COLO829 (cell line): ENCODE measurements at regions not wholly inside any gene's neighbourhood (a gene's known extent, or its start where the extent isn't known, plus 50 kb on each side); places are given as distances from the start of the nearest gene placed in this dataset.

Source experiments
- DNase-seq: peaks from one replicate; pipeline ENCODE4 v3.0.0; 2012; ENCODE audit warnings: low spot score

DNA sequence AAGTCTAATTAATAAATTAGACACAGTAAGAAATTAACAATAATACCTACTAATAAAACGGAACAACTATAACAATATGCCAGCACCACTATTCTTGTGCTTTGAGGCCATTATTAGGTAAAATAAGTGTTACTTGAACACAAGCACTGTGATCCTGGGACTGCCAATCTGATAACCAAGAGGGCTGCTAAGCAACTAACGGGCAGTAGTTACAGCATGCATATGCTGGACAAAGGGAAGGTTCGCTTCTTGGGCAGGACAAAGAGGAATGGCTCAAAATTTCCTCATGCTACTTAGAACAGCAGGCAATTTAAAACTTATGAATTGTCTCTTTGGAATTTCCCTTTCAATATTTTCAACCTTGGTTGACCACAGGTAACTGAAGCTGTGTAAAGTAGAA, 718.6 kb downstream of the SORCS3 start:
- DNase-seq: no peak

GRCh38 chr10:105358911-105359310, 717.8 kb downstream of the SORCS3 start:
- DNase-seq: no peak

GRCh38 chr10:105356626-105357025, 715.5 kb downstream of the SORCS3 start:
- DNase-seq: no peak

- DNase-seq: no peak
Measured at GRCh38 chr10:105354010-105354409, 712.9 kb downstream of the SORCS3 start.

DNA sequence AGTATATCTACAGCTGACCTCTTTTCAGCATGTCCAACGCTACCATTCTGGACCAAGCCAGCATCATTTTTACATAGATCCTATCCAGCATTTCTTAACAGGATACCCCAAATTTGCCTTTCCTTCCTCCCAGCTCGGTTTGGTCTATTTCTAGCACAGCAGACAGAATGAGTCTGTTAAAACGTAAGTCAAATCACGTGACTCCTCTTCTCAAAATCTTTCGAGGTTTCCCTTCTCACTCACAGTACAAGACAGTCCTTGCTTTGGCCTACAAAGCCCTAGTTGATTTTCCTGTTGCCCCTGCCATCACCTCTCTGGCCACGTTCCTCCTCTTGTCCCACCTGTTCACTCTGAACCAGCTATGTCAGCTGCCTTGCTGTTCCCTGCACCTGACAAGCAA, 711.7 kb downstream of the SORCS3 start:
- DNase-seq: no peak

DNA sequence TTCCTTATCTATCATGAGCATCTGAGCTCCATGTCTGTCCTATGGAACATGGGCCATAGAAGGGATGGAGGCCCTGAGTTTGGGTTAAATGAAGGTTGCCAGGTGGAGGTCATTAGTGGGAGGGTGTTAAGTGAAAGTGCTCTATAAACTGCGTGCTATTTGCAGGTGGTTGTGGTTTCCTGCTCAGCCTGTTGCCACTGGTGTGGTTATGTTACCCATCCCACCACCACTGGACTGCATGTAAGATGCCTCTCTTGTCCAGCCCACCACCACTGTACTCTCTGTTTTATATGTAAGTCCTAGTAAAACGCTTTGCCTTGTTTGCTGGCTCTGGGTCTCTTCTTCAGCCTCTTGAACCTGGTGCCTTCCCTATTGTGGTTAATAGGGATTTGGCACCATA, 711.2 kb downstream of the SORCS3 start:
- no peak for DNase-seq

GRCh38 chr10:105351187-105351586, 710.1 kb downstream of the SORCS3 start:
- no peak for DNase-seq

- no peak for DNase-seq
Measured at GRCh38 chr10:105347487-105347886, 706.4 kb downstream of the SORCS3 start.

DNA sequence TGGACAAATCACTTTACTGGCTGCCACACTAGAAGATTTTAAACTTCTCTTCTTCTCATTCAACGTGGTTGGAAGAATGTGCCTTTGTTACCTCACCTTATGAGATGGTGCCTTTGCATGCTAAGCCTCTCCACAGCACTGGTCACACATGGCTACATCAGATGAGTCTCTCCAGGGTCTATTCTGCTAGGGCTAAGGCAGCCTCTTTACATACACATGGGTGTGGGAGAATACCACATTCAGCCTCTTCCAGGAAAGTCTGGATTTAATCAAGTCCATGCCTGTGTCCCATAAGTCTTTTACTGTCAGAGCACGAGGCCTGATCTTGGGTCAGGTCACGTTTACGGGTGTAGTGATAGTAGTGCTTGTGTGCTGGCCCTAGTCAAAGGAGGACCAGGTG, 701.5 kb downstream of the SORCS3 start:
- no peak for DNase-seq

DNA sequence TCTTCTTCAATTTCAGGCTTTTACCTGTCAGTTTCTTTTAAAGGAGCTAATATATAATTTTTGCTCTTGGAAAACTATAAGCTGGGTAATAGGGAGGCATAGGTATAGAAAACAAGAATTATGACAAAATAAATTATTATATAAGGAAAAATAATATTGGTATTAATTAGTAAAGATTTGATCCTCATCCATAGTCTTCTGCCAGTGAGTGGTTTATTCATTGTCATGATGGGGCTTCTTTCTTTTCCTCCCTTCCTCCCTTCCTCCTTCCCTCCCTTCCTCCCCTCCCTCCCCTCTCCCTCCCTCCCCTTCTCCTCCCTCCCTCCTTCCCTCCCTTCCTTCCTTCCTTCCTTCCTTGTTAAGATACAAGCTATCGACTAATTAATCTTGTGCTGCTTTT, 698.6 kb downstream of the SORCS3 start:
- DNase-seq: no peak

DNA sequence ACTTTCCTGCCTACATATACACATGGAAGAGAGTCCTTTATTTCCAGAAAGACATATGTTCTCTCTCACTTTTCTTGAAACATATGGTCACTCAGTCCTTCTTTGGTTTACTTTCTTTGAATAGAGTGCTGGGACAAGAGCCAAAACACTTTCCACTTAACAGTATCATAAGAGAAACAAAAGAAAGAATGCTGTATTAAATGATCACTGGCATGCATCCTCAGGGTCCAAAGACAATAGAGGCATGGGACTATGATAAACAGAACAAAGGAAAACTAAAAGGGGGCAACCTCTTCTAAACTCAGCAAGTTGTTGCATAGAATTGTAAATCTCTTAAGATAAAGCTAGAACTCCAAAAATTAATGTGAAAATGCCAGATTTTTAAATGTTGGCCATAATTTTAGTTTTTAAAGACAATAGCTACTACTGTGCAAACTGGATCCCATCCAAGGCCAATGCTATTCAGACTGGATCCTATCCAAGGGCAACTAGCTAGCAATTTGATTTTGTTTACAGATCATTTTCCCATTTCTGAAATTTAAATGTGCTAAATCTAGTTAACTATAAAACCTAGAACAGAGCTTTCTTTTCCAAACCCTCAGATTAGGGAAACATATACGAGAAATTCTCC, 687.5 kb downstream of the SORCS3 start:
- DNase-seq: no peak
